ENCODE measurements at regions not wholly inside any gene's neighbourhood (a gene's known extent, or its start where the extent isn't known, plus 50 kb on each side); places are given as distances from the start of the nearest gene placed in this dataset.

- H3K27ac ChIP-seq, result no peak overlapping the region
- H3K36me3 ChIP-seq, result no peaks in the 10 kb centered on the region
- DNase-seq (ENCODE audit: low read depth in 1 of 2, low spot score in 1 of 2), result no peak
- no peaks in the 10 kb centered on the region for H3K4me1 ChIP-seq (ENCODE audit: low read depth)
- no peak for TF ChIP-seq CTCF (IDR thresholded peaks at IDR 0.05; ENCODE audit: low read depth, low read length)
- no peak overlapping the region for H3K4me3 ChIP-seq
- H3K9me3 ChIP-seq (ENCODE audit: low read depth), result no peaks in the 10 kb centered on the region
- H3K27me3 ChIP-seq, result no peaks in the 10 kb centered on the region
Observed at GRCh38 chr13:73681779-73682178, 452.4 kb downstream of the KLF12 start.

DNA sequence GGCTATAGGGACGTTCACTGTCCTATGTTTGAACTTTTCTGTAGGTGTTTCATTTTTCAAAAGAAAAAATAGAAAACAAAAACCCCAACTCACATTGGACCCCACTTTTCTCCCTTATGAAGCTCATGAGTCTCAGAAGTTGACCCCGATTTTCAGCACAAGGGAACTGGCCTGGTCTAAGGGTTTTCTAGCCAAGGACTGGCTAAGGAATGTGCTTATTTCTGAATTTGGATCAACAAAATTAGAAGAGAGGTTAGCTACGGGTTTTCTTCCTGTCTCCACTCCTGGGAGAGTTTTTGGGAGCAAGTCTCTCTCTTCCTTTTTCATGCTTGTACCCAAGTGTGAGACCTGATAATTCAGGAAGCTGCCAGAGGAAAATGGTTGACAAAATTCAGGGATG, 453.2 kb downstream of the KLF12 start:
- TF ChIP-seq CTCF (IDR thresholded peaks at IDR 0.05; ENCODE audit: low read depth, low read length), result no peak
- H3K27me3 ChIP-seq, result no peaks in the 10 kb centered on the region
- H3K9me3 ChIP-seq (ENCODE audit: low read depth), result no peaks in the 10 kb centered on the region
- no peaks in the 10 kb centered on the region for H3K4me1 ChIP-seq (ENCODE audit: low read depth)
- H3K4me3 ChIP-seq, result no peak overlapping the region
- no peaks in the 10 kb centered on the region for H3K36me3 ChIP-seq
- DNase-seq (ENCODE audit: low read depth in 1 of 2, low spot score in 1 of 2), result no peak
- H3K27ac ChIP-seq, result no peak overlapping the region

DNA sequence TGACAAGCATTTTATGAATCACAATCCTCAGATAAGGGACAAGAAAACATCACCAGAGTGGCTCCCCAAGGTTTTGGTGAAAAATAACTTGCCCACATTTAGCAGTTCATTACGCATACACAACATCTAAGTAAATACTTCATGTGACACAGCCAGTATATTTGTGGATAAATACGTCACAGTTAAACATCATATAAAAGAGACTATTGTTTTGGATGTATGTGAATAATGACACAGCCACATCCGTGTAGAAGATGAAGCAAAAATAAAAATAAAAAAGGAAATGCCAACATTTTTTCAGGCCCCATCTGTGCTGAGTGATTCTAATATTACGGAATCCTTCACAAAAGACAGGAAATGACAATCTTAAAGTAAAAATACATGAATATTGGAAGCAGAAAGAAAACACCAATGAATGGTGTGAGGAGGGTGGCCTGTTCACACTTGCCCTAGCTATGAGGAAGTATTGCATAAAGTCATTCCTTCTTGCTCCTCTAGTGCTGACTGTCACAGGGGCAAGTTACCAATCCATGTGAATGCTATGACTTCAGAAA, 457.1 kb downstream of the KLF12 start:
- Histone ChIP-seq H3K27me3 (no peaks in the 10 kb centered on the region), H3K36me3 (no peaks in the 10 kb centered on the region), H3K27ac (no peak overlapping the region), H3K9me3 (ENCODE audit: low read depth) (no peaks in the 10 kb centered on the region), H3K4me1 (ENCODE audit: low read depth) (no peaks in the 10 kb centered on the region), H3K4me3 (no peak overlapping the region)
- TF ChIP-seq CTCF (IDR thresholded peaks at IDR 0.05; ENCODE audit: low read depth, low read length), result no peak
- DNase-seq (ENCODE audit: low read depth in 1 of 2, low spot score in 1 of 2), result peak in 1 of 2 donors; percentile 70

DNA sequence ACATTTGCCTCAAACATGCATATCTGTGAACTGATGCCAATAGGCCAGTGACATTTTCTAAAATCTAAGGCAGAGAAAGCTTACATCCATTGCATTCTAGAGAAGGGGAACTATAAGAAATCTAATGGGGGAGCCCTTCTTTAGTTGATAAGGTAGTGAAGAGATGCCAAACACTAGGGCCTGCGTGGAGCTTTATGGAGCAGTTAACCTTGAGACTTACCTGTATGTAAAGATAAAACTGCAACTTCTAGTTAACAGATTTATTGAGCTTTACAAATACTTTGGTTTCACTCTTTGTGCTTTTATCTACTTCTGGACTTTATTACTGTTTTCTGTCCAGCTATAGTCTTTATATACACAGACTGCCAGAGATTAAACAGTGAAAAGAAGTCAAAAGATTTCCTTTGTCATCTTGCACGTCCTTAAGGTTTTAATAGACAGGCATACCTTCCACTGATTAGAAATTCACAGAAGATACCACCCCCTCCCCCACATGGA, 457.6 kb downstream of the KLF12 start:
- H3K27ac ChIP-seq, result no peak overlapping the region
- no peaks in the 10 kb centered on the region for H3K9me3 ChIP-seq (ENCODE audit: low read depth)
- H3K4me1 ChIP-seq (ENCODE audit: low read depth), result no peaks in the 10 kb centered on the region
- H3K36me3 ChIP-seq, result no peaks in the 10 kb centered on the region
- no peak overlapping the region for H3K4me3 ChIP-seq
- H3K27me3 ChIP-seq, result no peaks in the 10 kb centered on the region
- DNase-seq (ENCODE audit: low read depth in 1 of 2, low spot score in 1 of 2), result no peak
- TF ChIP-seq CTCF (IDR thresholded peaks at IDR 0.05; ENCODE audit: low read depth, low read length), result no peak

GRCh38 chr13:73675821-73676220, 458.4 kb downstream of the KLF12 start:
- DNase-seq (ENCODE audit: low read depth in 1 of 2, low spot score in 1 of 2), result no peak
- H3K27me3 ChIP-seq, result no peaks in the 10 kb centered on the region

More at GRCh38 chr13:73675821-73676220, 458.4 kb downstream of the KLF12 start:
- Histone ChIP-seq H3K27ac (no peak overlapping the region), H3K4me1 (ENCODE audit: low read depth) (no peaks in the 10 kb centered on the region), H3K9me3 (ENCODE audit: low read depth) (no peaks in the 10 kb centered on the region), H3K36me3 (no peaks in the 10 kb centered on the region), H3K4me3 (no peak overlapping the region)
- no peak for TF ChIP-seq CTCF (IDR thresholded peaks at IDR 0.05; ENCODE audit: low read depth, low read length)

Data from cardiac muscle cell (in vitro differentiated cells and primary cell).